HG02884 (cell line): ENCODE measurements at regions not wholly inside any gene's neighbourhood (a gene's known extent, or its start where the extent isn't known, plus 50 kb on each side); places are given as distances from the start of the nearest gene placed in this dataset.
"Not testable (repeated sequence)": the region's sequence is repeated elsewhere in the genome, so short reads cannot be mapped to it uniquely, and the experiment has no call there.

Experiments used
- ATAC-seq: cut with Tn5 transposase; IDR thresholded peaks from one replicate; pipeline ENCODE4 v1.9.1; 2021; ENCODE audit warnings: mild to moderate bottlenecking, moderate library complexity; ENCODE audit not compliant: unreplicated experiment

DNA sequence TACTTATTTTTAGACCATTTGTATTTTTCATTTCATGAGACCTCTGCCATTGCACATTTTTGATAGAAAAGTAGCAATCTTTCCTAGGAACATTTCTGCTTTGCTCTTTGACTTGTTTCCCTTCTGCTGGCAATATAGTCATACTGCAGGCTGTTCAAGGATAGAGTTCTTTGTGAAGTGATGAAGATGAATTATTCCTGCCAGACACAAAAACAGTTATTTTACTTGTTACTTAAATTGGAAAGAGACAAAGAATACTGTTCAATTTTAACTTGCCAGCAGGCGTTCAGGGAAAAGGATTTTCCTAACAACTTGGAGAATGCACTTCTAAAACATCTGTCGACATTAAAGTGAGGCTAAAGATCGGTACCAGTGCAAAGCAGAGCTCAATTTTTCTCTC, 251.7 kb upstream of the ACTBL2 start:
- ATAC-seq: no peak

DNA sequence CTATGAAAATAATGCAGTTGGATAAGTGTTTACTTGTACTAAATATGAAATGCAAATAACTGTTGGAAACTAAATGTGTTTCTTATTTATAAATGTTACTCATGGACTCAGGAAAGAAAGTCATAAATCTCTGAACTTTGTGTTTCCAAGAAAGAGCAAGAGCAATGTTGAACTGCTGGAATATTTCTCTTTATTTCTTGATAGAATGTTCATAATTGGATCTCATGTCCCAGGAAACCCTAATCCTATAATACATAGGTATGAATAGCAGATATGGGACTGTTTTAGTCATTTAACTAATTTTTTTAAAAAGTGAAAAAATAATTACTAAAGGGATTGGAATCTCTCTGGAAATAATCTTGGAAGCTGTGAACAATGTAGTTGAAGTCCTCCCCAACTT, 245.0 kb upstream of the ACTBL2 start:
- no peak for ATAC-seq

DNA sequence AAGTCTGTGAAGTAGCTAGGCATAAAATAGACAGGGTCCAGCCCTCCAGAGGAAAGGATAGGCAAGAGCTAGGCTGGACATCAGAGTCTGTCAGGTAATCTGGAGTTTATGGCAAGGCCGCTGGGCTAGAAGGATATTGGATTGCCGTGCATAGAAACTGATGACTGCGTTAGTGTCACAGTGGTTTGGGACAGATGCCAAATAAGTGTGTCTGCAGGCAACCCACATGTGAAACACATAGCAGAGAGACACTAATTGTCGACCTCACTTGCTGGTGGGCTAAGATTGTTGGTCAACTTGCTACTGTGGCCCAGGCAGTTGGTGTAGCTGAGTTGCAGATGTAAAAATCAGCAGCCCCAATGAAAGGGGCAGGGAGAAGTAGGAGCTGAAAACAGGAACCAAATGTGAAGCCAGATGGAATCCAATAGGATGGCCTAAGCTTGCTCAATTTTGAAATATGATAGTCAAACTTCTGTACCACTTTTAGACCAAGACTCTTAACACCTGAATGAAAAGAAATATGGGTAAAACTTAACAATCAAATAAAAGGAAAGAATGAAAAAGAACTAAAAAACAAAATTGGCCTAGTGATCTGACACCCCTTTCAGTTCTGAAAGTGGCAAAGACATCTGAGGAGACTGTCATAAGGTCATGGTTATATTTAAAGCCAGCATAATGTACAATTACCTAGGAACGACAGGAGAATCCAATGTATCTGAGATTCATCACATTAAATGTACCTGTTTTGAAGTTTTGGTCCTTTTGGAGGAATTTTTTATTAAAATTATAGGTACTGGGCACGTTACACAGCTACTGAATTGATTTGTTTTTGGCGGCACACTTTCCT, 243.3 kb upstream of the ACTBL2 start:
- ATAC-seq: no peak

DNA sequence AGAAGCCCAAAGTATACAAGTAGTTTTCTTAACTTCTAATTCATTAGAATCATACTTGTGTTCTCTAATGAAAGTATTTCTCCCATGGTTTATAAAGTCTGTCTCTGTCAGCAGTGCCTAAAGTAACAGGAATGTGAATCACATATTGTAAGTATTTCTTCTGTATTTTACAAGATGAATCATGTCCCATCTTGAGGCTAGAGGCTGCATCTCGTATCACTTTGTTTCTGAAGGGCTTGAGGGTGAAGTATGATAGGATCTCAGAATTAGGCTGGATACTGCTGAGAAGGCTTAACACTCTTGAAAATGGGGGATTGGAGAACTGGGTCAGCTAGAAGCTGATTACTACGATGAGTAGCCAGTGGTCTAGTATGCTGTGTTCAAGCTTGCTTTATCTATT, 242.2 kb upstream of the ACTBL2 start:
- ATAC-seq: no peak

DNA sequence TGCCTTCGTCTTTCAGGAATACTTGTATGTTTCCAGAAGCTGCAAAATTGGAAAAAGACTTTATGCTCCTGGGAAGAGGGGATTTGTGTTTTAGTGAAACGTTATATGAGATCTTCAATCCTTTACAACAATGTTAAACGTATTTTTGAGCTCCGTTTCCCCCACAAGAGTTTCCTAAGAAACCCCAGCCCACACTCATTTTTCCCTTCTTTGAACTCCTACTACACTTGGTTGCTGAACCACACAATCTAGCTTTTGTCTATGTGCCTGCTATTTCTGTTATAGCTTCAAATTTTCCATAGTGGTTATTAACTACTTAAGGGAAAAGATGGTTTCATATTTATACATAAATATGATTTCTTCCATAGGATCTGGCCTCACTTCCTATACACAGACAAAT, 238.6 kb upstream of the ACTBL2 start:
- ATAC-seq: no peak

DNA sequence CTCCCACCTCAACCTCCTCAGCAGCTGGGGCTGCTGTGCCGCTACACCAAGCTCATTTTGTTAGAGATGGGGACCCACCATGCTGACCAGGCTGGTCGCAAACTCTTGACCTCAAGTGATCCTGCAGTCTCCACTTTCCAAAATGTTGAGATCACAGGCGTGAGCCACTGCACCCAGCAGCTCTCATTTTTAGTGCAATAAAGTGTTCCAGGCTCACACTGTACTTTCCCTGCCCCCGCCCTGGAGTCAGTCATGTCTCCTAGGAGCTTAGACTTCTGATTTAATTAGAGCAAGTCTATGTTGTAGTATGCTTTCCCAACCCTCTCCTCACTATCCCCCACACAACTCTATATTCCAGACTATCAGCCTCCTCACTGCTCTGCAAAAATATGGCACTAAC, 238.0 kb upstream of the ACTBL2 start:
- no peak for ATAC-seq

DNA sequence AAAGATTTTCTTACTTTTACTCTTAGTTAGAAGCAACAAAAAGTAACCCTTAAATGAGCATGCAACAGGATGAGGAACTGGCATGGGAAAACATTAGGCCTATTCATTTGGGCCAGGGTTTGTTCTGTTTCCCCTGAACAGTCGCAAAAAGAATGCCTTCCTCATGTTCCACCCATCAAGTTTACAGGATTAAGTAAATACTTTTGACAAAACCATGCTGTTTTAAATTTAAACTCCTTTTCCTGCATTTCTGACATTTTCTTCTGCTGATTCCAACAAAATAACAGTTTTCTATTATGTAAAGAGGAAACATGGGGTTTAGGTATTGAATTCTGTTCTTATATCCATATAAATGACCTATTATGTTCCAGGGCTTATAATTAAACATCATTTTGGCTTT, 236.6 kb upstream of the ACTBL2 start:
- no peak for ATAC-seq

DNA sequence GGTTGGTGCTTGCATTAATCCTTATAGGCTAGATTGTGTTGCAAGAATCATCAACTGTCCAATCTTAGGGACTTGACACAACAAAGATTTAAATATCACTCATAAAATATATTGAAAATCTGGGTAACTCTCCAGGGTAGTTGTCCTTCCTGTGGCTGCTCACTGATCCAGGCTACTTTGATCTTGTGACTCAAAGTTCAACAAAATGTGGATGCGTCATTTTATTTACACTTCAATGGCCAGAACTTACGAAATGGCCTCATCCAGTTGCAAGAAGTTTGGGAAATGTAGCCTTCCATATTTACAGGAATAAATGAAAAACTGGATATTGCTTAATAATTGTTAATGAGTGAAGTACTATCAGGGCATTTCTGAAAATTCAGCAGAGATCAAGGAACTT, 235.5 kb upstream of the ACTBL2 start:
- ATAC-seq: no peak

DNA sequence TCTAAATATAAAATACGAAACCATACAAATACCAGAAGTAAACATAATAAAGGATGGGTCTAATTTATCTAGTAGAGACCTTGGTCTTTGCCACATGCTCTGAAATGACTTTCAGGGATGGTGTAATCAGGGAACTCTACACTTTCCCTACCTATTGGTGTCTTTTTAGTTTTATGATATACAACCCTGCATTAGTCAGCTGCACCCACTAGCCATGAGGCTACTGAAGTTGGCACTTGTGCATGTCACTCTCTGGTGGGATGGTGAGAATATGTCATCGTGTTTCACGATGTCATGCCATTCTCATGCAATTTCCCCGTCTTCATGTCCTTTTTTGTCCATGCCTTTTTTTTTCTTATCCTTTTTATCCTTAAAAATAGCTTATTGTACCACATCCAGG, 234.9 kb upstream of the ACTBL2 start:
- no peak for ATAC-seq

DNA sequence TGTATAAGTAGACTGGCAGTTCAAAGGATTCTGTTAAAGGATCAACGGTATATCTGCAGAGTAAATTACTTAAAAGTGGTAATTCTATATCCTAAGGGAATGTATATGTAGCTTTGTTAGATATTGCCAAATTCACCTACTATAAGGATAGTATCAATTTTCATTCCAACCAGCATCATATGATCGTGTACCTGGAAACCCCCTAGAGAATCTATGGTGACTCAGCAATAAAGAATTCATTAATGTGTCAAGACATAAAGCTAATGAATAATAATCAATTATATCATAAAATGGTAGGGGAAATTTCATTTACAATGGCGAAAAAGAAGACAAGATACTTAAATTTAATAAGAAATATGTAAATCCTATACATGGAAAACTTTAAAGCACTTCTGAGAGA, 234.1 kb upstream of the ACTBL2 start:
- ATAC-seq: no peak

DNA sequence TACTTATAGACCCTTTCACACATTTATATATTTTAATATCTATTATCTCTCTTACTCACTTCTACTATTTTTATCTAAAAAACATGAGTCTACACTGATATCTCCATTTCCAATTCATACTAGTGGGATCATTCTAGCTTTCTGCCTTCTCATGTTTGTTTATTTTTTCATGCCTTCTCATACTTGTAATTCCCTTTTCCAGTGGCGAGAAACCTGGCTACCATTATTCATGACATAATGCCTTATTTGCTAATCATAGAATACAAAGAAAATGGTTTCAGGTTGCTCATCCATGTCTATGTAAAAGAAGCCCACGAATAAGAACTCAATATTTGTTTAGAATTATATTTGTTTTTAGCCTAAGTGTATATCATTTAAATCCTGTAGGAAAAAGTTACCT, 232.7 kb upstream of the ACTBL2 start:
- ATAC-seq: no peak

DNA sequence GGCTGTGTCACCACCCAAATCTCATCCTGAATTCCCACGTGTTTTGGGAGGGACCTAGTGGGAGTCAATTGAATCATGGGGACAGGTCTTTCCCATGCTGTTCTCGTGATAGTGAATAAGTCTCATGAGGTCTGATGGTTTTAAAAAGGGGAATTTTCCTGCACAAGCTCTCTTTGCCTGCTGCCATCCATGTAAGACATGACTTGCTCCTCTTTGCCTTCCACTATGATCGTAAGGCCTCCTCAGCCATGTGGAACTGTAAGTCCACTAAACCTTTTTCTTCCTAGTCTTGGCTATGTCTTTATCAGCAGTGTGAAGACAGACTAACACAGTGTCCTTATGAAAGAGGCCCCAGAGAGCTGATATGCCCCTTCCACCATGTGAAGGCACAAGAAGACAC, 230.9 kb upstream of the ACTBL2 start:
- ATAC-seq: not testable (repeated sequence)

DNA sequence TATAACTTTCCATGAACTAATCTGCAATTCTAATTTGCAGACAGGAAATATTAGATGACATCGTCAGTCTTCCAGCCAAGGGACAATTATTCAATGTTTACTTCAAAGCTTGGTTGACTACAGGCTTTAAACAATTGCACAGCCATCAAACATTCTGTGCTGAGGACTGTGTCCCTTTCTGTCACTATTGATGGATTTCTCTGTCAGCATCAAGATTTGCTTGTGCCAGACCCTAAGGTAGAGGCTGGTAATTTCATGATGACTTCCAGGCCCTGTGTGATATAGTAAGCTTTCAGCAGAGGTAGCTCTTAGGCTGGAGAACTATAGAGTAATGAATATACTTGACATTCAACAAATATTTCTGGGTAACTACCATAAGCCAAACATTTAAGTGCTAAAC, 229.3 kb upstream of the ACTBL2 start:
- ATAC-seq: no peak

DNA sequence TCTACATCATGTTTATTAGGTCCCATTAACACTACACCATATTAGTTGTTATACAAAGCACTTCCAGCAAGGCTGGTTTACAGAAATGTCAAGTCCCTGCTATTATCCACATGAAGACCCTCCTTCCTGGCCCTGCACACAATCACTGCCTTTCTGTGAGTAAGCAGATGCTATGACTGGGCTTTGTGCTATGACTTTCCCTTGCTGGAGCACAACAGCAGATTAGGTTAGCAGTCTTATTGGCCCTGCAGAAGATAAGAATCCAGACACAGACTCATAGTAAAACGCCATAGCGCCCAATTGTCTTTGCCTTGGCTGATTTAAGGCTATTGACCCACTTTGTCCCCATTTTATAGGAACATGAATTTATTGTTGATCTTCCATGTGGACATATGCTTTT, 228.9 kb upstream of the ACTBL2 start:
- ATAC-seq: no peak

DNA sequence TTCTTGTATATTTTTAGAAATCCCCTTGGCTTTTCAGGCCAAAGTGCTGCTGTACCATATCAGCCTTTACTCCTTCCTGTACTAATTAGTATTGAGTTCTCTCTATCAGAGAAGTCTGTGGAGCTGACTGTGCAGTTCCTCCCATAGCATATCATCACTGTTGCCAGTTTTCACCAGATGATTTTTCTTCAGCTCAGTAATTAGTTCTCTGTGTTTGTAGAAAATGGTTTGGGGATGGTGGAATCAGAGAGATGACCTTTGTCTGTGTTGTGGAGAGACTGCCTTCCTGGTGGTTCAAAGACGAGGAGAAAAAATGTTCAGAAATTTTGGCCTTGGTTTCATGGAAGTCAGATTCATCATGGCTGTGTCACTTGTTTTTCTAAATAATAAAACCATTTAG, 227.5 kb upstream of the ACTBL2 start:
- no peak for ATAC-seq

DNA sequence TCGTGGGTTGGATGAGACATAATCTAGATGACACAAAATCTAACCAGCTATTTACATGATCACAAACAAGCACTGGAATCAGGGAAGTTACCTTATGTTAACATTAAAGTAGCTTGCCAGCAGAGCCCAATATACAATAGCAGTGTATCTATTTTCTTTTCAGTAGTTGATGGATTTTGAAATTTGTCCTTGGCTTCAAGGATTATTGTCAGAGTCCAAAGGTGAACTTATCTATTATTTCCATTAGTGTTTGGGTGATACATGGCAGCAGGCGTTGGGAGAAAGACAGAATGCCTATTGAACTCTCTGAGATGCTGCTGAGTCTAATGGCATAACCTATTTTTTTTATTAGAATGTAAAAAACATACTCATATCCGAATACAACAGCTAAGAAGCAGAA, 223.2 kb upstream of the ACTBL2 start:
- ATAC-seq: no peak

DNA sequence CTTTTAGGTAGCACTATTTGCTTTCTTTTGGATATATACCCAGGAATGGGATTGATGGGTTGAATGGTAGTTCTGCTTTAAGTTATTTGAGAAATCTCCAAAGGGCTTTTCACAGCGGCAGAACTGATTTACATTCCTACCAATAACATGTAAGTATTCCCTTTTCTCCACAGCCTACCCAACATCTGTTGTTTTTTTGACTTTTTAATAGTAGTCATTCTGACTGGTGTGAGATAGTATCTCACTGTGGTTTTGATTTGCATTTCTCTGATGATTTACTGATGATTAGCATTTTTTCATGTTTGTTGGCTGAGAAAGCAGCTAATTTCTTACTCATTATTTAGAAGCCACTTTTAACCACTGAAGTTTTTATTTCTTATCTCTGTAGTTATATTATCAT, 221.1 kb upstream of the ACTBL2 start:
- no peak for ATAC-seq

DNA sequence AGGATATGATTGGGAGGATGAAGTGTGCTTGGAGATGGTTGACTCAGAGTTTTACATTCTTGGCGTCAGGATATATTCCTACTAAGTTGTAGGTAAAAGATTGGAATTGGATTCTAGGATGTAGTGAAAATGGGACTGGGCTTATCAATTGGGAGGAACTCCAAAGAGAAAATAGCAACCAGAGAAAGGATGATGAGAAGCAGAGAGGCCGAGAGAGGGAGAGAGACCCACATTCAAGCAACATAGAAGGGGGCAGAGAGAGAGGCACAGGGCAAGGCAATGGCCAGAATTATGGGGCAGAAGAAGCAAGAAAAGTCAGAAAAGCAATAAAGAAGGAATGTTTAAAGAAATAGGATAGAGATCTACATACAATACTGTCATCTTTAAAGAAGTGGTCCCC, 217.9 kb upstream of the ACTBL2 start:
- ATAC-seq: no peak

DNA sequence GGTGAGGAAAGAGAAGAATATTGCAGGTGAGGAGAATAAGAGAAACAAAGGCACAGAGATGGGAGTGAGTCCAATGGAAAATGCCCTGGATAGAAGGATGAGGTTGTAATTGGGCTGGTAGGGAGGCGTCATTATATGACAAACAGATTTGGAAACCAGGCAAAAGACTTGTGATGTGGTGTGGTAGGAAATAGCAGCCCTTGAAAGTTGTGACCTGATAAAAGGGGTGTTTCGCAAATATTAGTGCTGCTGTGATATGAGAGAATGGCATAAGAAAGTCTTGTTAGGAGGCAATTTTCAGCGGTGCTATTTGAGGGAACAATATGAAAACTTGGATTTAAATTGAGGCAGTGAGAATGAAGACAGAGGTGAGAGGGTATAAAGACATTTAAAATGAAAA, 217.5 kb upstream of the ACTBL2 start:
- ATAC-seq: no peak

DNA sequence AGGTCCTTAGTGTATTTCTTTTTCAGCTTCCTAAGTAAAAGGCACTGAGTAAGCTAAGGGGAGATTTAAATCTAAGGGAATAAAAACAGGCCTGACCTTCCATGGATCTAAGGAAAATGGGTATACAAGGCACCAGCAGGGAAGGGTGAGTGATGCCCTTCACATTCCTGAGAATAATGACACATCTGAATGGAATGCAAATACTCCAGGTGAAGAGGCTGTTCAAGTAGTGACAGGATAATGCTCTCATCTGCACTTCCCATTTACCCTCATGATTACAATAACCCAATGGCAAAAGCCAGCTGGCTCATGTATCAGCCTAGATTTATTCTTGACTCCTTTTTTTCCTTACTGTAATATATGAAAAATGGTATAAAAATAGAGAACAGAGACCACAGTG, 216.2 kb upstream of the ACTBL2 start:
- no peak for ATAC-seq

DNA sequence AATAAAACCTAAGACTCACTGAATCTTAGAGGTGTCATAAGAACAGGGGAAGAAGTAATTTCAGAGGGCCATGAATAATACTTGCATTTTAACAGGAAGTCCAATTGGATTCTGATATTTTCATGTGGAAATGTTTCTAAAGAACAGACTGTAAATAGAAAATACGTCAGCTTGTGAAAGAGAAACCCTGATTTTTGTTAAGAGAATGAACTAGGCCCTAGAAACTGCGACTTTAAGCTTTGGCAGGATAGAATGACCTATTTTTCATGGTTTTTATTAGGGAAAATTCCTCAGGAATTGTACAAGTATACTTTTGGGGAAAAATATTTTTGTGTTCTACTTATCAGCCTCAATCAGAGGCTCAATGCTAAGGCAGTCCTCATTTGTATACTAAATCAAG, 215.5 kb upstream of the ACTBL2 start:
- no peak for ATAC-seq

DNA sequence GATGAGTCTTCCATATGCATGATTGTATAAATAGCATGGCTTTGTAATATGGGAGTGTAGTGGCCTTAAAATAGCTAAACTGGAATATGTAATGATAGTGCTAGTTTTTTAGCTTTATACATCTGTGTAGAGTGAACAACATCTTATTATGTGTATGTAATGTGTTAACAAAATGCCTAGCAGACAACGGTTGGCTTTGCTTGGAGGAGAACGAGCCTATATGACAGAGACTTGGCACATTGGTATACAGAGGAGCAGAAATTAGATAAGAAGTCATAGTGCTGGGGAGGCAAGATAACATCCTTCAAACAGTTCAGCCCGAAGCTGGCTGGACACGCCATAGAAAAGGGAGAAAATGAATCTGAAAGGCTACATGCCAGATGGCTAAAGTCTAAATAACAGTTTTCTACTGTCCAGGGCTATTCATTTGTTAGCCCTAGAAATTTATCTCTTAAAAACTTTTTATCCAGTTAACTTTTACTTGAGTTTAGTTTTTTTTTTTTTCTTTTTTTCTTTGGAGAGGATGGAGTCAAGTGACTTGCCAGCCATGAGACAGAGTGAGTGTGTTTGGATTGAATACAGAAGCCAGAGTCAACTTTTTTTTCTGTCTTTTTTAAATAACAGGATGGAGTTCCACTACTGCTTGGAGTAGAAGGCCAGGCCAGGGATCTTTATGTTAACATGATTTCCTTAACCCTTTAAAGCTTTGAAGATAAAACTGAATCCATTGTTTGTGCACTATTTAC, 214.4 kb upstream of the ACTBL2 start:
- no peak for ATAC-seq

DNA sequence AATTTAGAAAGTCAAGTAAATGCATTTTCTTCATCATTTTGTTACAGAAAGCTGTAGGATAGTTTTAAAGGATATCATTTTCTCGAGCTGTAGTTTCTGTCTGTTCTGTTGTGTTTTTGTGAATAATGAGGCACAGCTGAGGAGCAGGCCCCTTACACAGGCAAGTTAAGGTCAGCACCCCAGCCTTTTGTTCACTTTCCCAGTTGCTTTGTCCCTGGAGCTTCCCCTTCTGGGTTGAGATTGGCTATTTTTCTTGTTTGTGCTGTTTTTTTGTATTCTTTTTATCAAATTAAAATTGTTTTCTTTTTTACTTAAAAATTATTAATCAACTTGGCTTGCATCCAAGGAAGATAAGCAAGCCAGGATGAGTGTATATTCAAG, 213.8 kb upstream of the ACTBL2 start:
- ATAC-seq: no peak
